WTC11 (cell line): ENCODE measurements at regions not wholly inside any gene's neighbourhood (a gene's known extent, or its start where the extent isn't known, plus 50 kb on each side); places are given as distances from the start of the nearest gene placed in this dataset.

Experiments used
- ATAC-seq: fragments of 200-7000 bp; cut with Tn5 transposase; 2 replicates; pipeline ENCODE4 v1.10.0; 2021; ENCODE audit warnings: mild to moderate bottlenecking, moderate library complexity
- CTCF ChIA-PET: fragments of 300-600 bp; sonication (Branson Sonifier 250); formaldehyde crosslinking; loops from one replicate; lab custom pipeline; 2021; ENCODE audit warnings: antibody characterized with exemption; lab: Charles Lee
- POLR2A ChIA-PET: fragments of 350-600 bp; sonication (Branson Sonifier 250); formaldehyde crosslinking; loops from one replicate; lab custom pipeline; 2021; ENCODE audit warnings: antibody characterized with exemption; lab: Charles Lee
- DNase-seq: peaks from one replicate; pipeline ENCODE4 v3.0.0; 2021; ENCODE audit warnings: low spot score
- H3K27ac Mint-ChIP-seq: 2 replicates; pipeline ENCODE4 v1.8.0; 2021; ENCODE audit warnings: mixed read lengths
- H3K27me3 Mint-ChIP-seq: 2 replicates; pipeline ENCODE4 v1.8.0; 2021; ENCODE audit warnings: low read depth, mild to moderate bottlenecking, moderate library complexity, mixed read lengths
- H3K36me3 Mint-ChIP-seq: 2 replicates; pipeline ENCODE4 v1.8.0; 2021; ENCODE audit warnings: mixed read lengths
- H3K4me1 Mint-ChIP-seq: 2 replicates; pipeline ENCODE4 v1.8.0; 2022; ENCODE audit warnings: mixed read lengths
- H3K4me3 Mint-ChIP-seq: 2 replicates; pipeline ENCODE4 v1.8.0; 2021; ENCODE audit warnings: mild to moderate bottlenecking, moderate library complexity, mixed read lengths
- H3K9me3 Mint-ChIP-seq: 2 replicates; pipeline ENCODE4 v1.8.0; 2021; ENCODE audit warnings: mixed read lengths
- ARID4B ChIP-seq: sonication (generic); formaldehyde crosslinking; IDR thresholded peaks from 2 replicates; pipeline ENCODE4 v1.8.0; 2023; ENCODE audit warnings: missing genetic modification reagents, mild to moderate bottlenecking, borderline replicate concordance
- CDX4 ChIP-seq: fragments of 250-450 bp; sonication (Bioruptor Pico); IDR thresholded peaks from 2 replicates; pipeline ENCODE4 v1.9.0; 2021; ENCODE audit warnings: moderate library complexity, mild to moderate bottlenecking, inconsistent platforms, borderline replicate concordance
- CREM ChIP-seq: sonication (generic); formaldehyde crosslinking; IDR thresholded peaks from 2 replicates; pipeline ENCODE4 v1.8.1; 2022; ENCODE audit warnings: mild to moderate bottlenecking, missing genetic modification reagents, moderate library complexity
- E2F1 ChIP-seq: sonication (generic); formaldehyde crosslinking; IDR thresholded peaks from 2 replicates; pipeline ENCODE4 v1.8.0; 2022; ENCODE audit warnings: mild to moderate bottlenecking, missing genetic modification reagents
- ESRRA ChIP-seq: sonication (generic); formaldehyde crosslinking; IDR thresholded peaks from 2 replicates; pipeline ENCODE4 v1.8.1; 2022; ENCODE audit warnings: mild to moderate bottlenecking, missing genetic modification reagents, borderline replicate concordance
- ETV6 ChIP-seq: sonication (generic); formaldehyde crosslinking; IDR thresholded peaks from 2 replicates; pipeline ENCODE4 v1.8.1; 2022; ENCODE audit warnings: mild to moderate bottlenecking, missing genetic modification reagents
- FOXK1 ChIP-seq: sonication (generic); formaldehyde crosslinking; IDR thresholded peaks from 2 replicates; pipeline ENCODE4 v1.8.0; 2022; ENCODE audit warnings: mild to moderate bottlenecking, moderate library complexity, missing genetic modification reagents
- GABPB1 ChIP-seq: sonication (generic); formaldehyde crosslinking; IDR thresholded peaks from 2 replicates; pipeline ENCODE4 v1.8.1; 2023; ENCODE audit warnings: mild to moderate bottlenecking, missing genetic modification reagents
- IRF2 ChIP-seq: sonication (generic); formaldehyde crosslinking; IDR thresholded peaks from 2 replicates; pipeline ENCODE4 v1.8.0; 2022; ENCODE audit warnings: low read depth, missing genetic modification reagents, borderline replicate concordance
- KAT7 ChIP-seq: sonication (generic); formaldehyde crosslinking; IDR thresholded peaks from 2 replicates; pipeline ENCODE4 v1.8.1; 2023; ENCODE audit warnings: missing genetic modification reagents, mild to moderate bottlenecking, borderline replicate concordance
- MYBL2 ChIP-seq: sonication (generic); formaldehyde crosslinking; IDR thresholded peaks from 2 replicates; pipeline ENCODE4 v1.8.1; 2023; ENCODE audit warnings: mild to moderate bottlenecking, moderate library complexity, missing genetic modification reagents
- NR2C2 ChIP-seq: sonication (generic); formaldehyde crosslinking; IDR thresholded peaks from 2 replicates; pipeline ENCODE4 v1.8.0; 2022; ENCODE audit warnings: mild to moderate bottlenecking, missing genetic modification reagents
- PREB ChIP-seq: sonication (generic); formaldehyde crosslinking; IDR thresholded peaks from 2 replicates; pipeline ENCODE4 v1.8.1; 2022; ENCODE audit warnings: mild to moderate bottlenecking, missing genetic modification reagents, moderate library complexity, borderline replicate concordance
- SMAD4 ChIP-seq: sonication (generic); formaldehyde crosslinking; IDR thresholded peaks from 2 replicates; pipeline ENCODE4 v1.8.0; 2022; ENCODE audit warnings: mild to moderate bottlenecking, missing genetic modification reagents
- TCF7 ChIP-seq: sonication (generic); formaldehyde crosslinking; IDR thresholded peaks from 2 replicates; pipeline ENCODE4 v1.8.0; 2022; ENCODE audit warnings: mild to moderate bottlenecking, low read depth, missing genetic modification reagents, moderate library complexity
- TP53 ChIP-seq: sonication (generic); formaldehyde crosslinking; IDR thresholded peaks from 2 replicates; pipeline ENCODE4 v1.8.1; 2023; ENCODE audit warnings: mild to moderate bottlenecking, missing genetic modification reagents
- ZBTB21 ChIP-seq: sonication (generic); formaldehyde crosslinking; IDR thresholded peaks from 2 replicates; pipeline ENCODE4 v1.8.1; 2023; ENCODE audit warnings: mild to moderate bottlenecking, missing genetic modification reagents, borderline replicate concordance
- ZNF281 ChIP-seq: sonication (generic); formaldehyde crosslinking; IDR thresholded peaks from 2 replicates; pipeline ENCODE4 v1.8.0; 2023; ENCODE audit warnings: mild to moderate bottlenecking, missing genetic modification reagents
- ZNF423 ChIP-seq: fragments of 250-450 bp; sonication (Bioruptor Pico); IDR thresholded peaks from 2 replicates; pipeline ENCODE4 v2.1.2; 2022; ENCODE audit warnings: mild to moderate bottlenecking, moderate library complexity

- no peak overlapping the region for H3K27ac Mint-ChIP-seq
- no peak for TF ChIP-seq ZNF423 (CRISPR knock-in tag)
- TF ChIP-seq ZNF281 (CRISPR knock-in tag) = no peak
- TF ChIP-seq ESRRA (CRISPR knock-in tag) = no peak
- TF ChIP-seq PREB (CRISPR knock-in tag) = no peak
- no peak for TF ChIP-seq E2F1 (CRISPR knock-in tag)
- TF ChIP-seq TP53 (CRISPR knock-in tag) = no peak
- no peak for TF ChIP-seq NR2C2
- TF ChIP-seq ARID4B = no peak
- no peak for TF ChIP-seq ETV6 (CRISPR knock-in tag)
- TF ChIP-seq FOXK1 (CRISPR knock-in tag) = no peak
- no peak for TF ChIP-seq ZBTB21
- no peak for TF ChIP-seq MYBL2 (CRISPR knock-in tag)
- TF ChIP-seq KAT7 = no peak
- TF ChIP-seq GABPB1 = no peak
- TF ChIP-seq SMAD4 (CRISPR knock-in tag) = no peak
- TF ChIP-seq CDX4 (CRISPR knock-in tag) = no peak
- no peak for TF ChIP-seq IRF2 (CRISPR knock-in tag)
- TF ChIP-seq CREM = no peak
- no peak for TF ChIP-seq TCF7 (CRISPR knock-in tag)
- ChIA-PET CTCF (interaction anchor here (0.5 to 6.1 kb wide), 17 partner anchors 9 to 405 kb away, joined by 3 to 207 read pairs (median 4); partner anchors contain the start of gene NOL6), POLR2A (no interaction called here)
- ATAC-seq = no peak
- H3K36me3 Mint-ChIP-seq = no peaks in the 10 kb centered on the region
- DNase-seq = no peak
- H3K4me1 Mint-ChIP-seq = peaks cover 2% of the 10 kb centered on the region
- H3K9me3 Mint-ChIP-seq = peaks cover 15% of the 10 kb centered on the region
- peaks cover 24% of the 10 kb centered on the region for H3K27me3 Mint-ChIP-seq
- H3K4me3 Mint-ChIP-seq = no peak overlapping the region
Measured at GRCh38 chr9:33722359-33722675, 73.0 kb upstream of the PRSS3 start.
